CD4-positive, alpha-beta T cell treated with Interleukin-6 for 4 hours (primary cell): ENCODE measurements at regions not wholly inside any gene's neighbourhood (a gene's known extent, or its start where the extent isn't known, plus 50 kb on each side); places are given as distances from the start of the nearest gene placed in this dataset.

Experiments
- DNase-seq: peaks from one replicate; pipeline ENCODE4 v3.0.0-alpha.2; 2020; ENCODE audit warnings: mixed read lengths

DNA sequence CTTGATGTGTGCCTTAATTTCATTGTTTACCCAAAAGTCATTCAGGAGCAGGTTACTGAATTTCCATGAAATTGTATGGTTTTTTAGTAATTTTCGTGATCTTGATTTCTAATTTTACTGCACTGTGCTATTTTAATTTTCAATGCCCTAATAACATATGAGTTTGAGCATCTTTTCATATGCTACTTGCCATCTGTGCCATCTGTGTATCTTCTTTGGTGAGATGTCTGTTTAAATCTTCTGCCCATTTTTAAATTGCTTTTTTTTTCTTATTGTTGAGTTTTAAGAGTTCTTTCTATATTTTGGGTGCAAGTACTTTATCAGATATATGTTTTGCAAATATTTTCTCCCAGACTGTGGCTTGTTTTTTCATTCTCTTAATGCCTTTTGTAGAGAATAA, 165.9 kb downstream of the ST6GAL2 start:
- no peak for DNase-seq

DNA sequence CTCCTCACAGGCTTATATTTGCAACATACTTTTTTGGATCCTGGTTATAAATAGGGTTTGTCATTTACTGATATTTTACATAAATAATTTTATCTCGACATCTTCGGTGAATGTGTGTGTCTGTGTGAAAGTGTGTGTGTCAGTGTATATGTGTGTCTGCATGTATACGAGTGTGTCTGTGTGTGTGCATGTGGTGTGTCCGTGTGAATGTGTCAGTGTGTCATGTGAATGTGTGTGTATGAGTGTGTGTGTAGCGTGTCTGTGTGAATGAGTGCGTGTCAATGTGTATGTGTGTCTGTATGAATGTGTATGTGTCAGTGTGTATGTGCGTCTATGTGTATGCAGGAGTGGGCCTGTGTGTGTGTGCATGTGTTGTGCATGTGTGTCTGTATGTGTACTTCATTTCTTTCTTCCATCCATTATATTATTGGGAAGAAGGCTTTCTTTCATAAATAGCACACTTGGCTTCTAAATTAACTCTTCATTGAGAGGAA, 161.6 kb downstream of the ST6GAL2 start:
- no peak for DNase-seq

DNA sequence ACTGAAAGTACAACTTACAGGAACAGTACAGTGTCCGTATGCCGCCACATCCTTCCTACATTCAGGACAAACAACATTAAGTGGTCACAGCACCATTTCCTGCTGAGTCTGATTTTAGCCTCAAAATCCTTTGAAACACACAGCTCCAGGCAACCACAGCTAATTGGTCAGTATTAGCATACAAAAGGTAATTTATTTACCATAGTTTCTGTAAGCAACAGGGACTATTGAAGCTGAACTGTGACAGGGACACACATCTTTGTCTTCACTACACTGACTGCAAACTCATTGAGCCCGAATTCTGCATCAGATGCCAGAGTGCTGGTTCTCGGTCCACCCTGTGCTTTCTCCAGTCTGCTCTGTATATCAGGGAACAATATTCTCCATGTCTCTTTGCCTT, 151.8 kb downstream of the ST6GAL2 start:
- DNase-seq: no peak

DNA sequence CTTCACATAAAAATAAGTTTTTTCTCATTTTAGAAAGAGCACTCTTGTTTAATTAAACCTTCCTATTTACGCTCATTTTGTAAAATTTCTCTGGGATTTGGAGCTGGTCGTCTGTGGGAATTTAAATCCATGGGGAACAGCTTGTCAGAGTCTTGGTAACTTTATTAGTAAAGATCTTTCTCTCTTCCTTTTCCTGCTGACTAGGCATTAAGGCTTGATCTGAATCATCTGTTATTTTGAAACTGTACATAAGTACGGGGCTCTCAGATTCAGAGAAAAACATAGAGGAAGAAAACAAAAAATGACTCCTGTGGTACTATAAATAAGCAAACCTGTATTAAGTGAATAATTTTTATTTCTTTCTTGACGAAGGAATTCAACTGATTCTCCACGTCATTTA, 150.2 kb downstream of the ST6GAL2 start:
- DNase-seq: no peak

DNA sequence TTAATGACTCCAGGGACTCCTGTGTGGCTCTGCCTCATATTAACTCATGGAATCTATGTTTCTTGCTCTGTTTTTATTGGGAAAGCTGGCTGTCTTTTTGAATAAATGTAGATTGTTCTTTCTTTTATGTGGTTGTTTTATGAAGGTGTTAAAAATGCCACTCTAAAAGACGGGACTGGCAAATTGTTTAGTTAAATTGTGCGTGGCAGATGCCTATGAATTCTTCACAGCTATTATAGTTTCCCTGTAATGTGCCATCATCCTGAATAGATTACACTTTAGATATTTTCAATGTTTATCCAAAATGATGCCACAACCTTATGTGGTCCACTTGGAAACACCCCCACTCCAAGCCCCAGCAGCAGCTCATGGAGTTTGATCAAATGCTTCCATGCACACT, 149.7 kb downstream of the ST6GAL2 start:
- DNase-seq: no peak

DNA sequence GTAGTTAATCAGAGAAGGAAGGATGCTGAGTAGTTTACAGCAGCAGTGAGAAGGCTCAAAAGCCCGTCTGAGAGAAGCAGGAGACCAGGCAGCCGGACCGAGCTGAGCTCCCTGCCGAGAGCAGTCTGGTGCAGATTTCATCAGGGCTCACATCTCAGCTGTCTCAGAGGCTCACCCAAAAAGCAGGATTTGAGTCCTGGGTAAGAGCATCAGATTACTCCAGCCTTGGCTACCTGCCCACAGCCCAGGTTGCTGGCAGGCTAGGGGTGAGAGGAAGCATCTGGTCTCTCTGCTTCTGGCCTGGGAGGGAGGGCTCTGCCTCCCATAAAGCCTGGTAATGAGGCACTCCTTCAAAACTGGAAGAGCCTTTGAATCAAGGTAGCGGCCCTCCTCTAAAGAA, 140.5 kb downstream of the ST6GAL2 start:
- DNase-seq: no peak

DNA sequence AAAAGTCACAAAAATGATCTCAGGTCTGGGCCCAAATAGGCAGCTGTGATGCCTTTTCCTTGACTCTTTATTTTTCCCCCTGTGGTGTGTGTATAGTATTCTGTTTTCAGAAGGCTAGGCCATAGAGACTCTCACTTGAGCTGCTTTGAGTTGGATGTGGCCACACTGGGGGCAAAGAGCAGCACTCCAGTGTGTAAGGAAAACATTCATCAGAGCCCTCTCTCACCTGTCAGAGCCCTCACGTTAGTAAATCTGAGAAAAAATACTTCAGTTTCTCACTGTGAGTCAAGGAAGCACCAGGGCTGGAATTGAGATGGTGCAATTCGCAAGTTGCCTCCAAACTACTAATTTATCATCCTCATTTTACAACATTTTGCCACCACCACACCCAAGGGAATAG, 136.1 kb downstream of the ST6GAL2 start:
- no peak for DNase-seq
